ENCODE measurements at regions not wholly inside any gene's neighbourhood (a gene's known extent, or its start where the extent isn't known, plus 50 kb on each side); places are given as distances from the start of the nearest gene placed in this dataset.

GRCh38 chr4:19575924-19576323, 675.8 kb upstream of the SLIT2 start:
- Histone ChIP-seq H3K4me3 (ENCODE audit: low read depth in 2 of 2, low read length in 2 of 2) (no peak overlapping the region), H3K4me1 (ENCODE audit: control insufficient read depth, insufficient read depth, low read length) (no peaks in the 10 kb centered on the region), H3K27ac (ENCODE audit: low read length) (no peak overlapping the region), H3K27me3 (ENCODE audit: control insufficient read depth, insufficient read depth, low read length) (no peaks in the 10 kb centered on the region), H3K9me3 (ENCODE audit: control insufficient read depth, insufficient read depth, low read depth, low read length) (no peaks in the 10 kb centered on the region), H3K36me3 (ENCODE audit: control insufficient read depth, insufficient read depth, low read length) (no peaks in the 10 kb centered on the region)
- ATAC-seq: no peak
- ChIA-PET POLR2A (no interaction called here), CTCF (no interaction called here)
- TF ChIP-seq POLR2AphosphoS5 (IDR thresholded peaks at IDR 0.05; ENCODE audit: low read depth, low read length) (no peak), REST (IDR thresholded peaks at IDR 0.05; ENCODE audit: insufficient read depth in 1 of 2, low read depth in 2 of 2, low read length in 1 of 2) (no peak), SIN3A (IDR thresholded peaks at IDR 0.05; ENCODE audit: borderline replicate concordance, insufficient read depth, low read depth, low read length) (no peak), CTCF (IDR thresholded peaks at IDR 0.05) (no peak), TCF7L2 (IDR thresholded peaks at IDR 0.05; ENCODE audit: low read depth, low read length) (no peak)
- DNase-seq (ENCODE audit: low read depth, low spot score): no peak
- in situ Hi-C loops (cut with HindIII; ENCODE audit: low pct_unique_long_range_greater_than_20kb, low sequenced_read_pairs): no loop called here
- intact Hi-C loops (cut with micrococcal nuclease; ENCODE audit: unreplicated experiment): no loop called here
- no TSS peak for BruUV-seq (replicated peaks)

- Histone ChIP-seq H3K27me3 (ENCODE audit: control insufficient read depth, insufficient read depth, low read length) (no peaks in the 10 kb centered on the region), H3K36me3 (ENCODE audit: control insufficient read depth, insufficient read depth, low read length) (no peaks in the 10 kb centered on the region), H3K27ac (ENCODE audit: low read length) (no peak overlapping the region), H3K9me3 (ENCODE audit: control insufficient read depth, insufficient read depth, low read depth, low read length) (no peaks in the 10 kb centered on the region), H3K4me1 (ENCODE audit: control insufficient read depth, insufficient read depth, low read length) (no peaks in the 10 kb centered on the region), H3K4me3 (ENCODE audit: low read depth in 2 of 2, low read length in 2 of 2) (no peak overlapping the region)
- ATAC-seq (no peak), DNase-seq (ENCODE audit: low read depth, low spot score) (no peak)
- no TSS peak for BruUV-seq (replicated peaks)
- in situ Hi-C loops (cut with HindIII; ENCODE audit: low pct_unique_long_range_greater_than_20kb, low sequenced_read_pairs) (no loop called here), intact Hi-C loops (cut with micrococcal nuclease; ENCODE audit: unreplicated experiment) (no loop called here)
- POLR2A ChIA-PET: no interaction called here
- no peak for TF ChIP-seq REST (IDR thresholded peaks at IDR 0.05; ENCODE audit: insufficient read depth in 1 of 2, low read depth in 2 of 2, low read length in 1 of 2)
- TF ChIP-seq POLR2AphosphoS5 (IDR thresholded peaks at IDR 0.05; ENCODE audit: low read depth, low read length): no peak
- CTCF ChIA-PET: no interaction called here
Observed at GRCh38 chr4:19566041-19566440, 685.7 kb upstream of the SLIT2 start.

Measured in Panc1 (cell line).